Fibroblast of pulmonary artery (primary cell): ENCODE measurements at regions not wholly inside any gene's neighbourhood (a gene's known extent, or its start where the extent isn't known, plus 50 kb on each side); places are given as distances from the start of the nearest gene placed in this dataset.
A peak's percentile ranks its signal among the peaks of the same experiment; 100 is the strongest.
"Not testable (repeated sequence)": the region's sequence is repeated elsewhere in the genome, so short reads cannot be mapped to it uniquely, and the experiment has no call there.

Experiments
- DNase-seq: peaks from one replicate; pipeline ENCODE4 v3.0.0-alpha.2; 2010; ENCODE audit warnings: low read depth
- H3K4me3 ChIP-seq: replicated peaks from 2 replicates; pipeline ENCODE4 v1.5.1; 2011; ENCODE audit warnings: low read depth, mild to moderate bottlenecking, control low read depth, low read length, moderate library complexity
- CTCF ChIP-seq: IDR thresholded peaks from 2 replicates; pipeline ENCODE4 v1.5.1; 2011; ENCODE audit warnings: mild to moderate bottlenecking, control low read depth, low read length, inconsistent platforms; ENCODE audit errors: missing control alignments

- no peak for TF ChIP-seq CTCF
- H3K4me3 ChIP-seq = no peak overlapping the region
- peak; percentile 24 for DNase-seq
These were observed 1677.7 kb downstream of the SUCLG1 start for GRCh38 chr2:82781176-82781915.

GRCh38 chr2:82780050-82780449 lies 1679.0 kb downstream of the SUCLG1 start:
- DNase-seq = peak; percentile 3
- no peak overlapping the region for H3K4me3 ChIP-seq
- TF ChIP-seq CTCF = no peak

- no peak for TF ChIP-seq CTCF
- H3K4me3 ChIP-seq = no peak overlapping the region
- peak; percentile 22 for DNase-seq
These were observed 1706.7 kb downstream of the SUCLG1 start for GRCh38 chr2:82752396-82752795.

GRCh38 chr2:82748653-82749052 lies 1710.4 kb downstream of the SUCLG1 start:
- peak; percentile 11 for DNase-seq
- H3K4me3 ChIP-seq = no peak overlapping the region
- TF ChIP-seq CTCF = no peak

GRCh38 chr2:82740527-82740926 lies 1718.6 kb downstream of the SUCLG1 start:
- no peak overlapping the region for H3K4me3 ChIP-seq
- no peak for DNase-seq
- TF ChIP-seq CTCF = no peak

GRCh38 chr2:82737965-82738364 lies 1721.1 kb downstream of the SUCLG1 start:
- DNase-seq, H3K4me3 ChIP-seq: not testable (repeated sequence)

GRCh38 chr2:82735336-82735735 lies 1723.7 kb downstream of the SUCLG1 start:
- no peak for TF ChIP-seq CTCF
- no peak for DNase-seq
- H3K4me3 ChIP-seq = no peak overlapping the region
